Uterus (tissue), 2 donors: ENCODE measurements at regions not wholly inside any gene's neighbourhood (a gene's known extent, or its start where the extent isn't known, plus 50 kb on each side); places are given as distances from the start of the nearest gene placed in this dataset.

Experiments used
- POLR2A ChIP-seq, 2 donors: fragments of 450-650 bp; IDR thresholded peaks; one replicate each; pipeline ENCODE4 v1.6.1; 2016; ENCODE audit warnings: antibody characterized with exemption in 2 of 2, mild to moderate bottlenecking in 1 of 2, moderate library complexity in 1 of 2
- TF ChIP-seq, protein P1 (sequence below), 4 experiments: fragments of 200-600 bp in 2 of 4; fragments of 450-650 bp in 2 of 4; sonication (generic) in 2 of 4; IDR thresholded peaks; one replicate each; pipeline ENCODE4 v1.5.1; 2016 to 2019; ENCODE audit warnings: antibody characterized with exemption in 4 of 4, mild to moderate bottlenecking in 2 of 4, moderate library complexity in 1 of 4

DNA sequence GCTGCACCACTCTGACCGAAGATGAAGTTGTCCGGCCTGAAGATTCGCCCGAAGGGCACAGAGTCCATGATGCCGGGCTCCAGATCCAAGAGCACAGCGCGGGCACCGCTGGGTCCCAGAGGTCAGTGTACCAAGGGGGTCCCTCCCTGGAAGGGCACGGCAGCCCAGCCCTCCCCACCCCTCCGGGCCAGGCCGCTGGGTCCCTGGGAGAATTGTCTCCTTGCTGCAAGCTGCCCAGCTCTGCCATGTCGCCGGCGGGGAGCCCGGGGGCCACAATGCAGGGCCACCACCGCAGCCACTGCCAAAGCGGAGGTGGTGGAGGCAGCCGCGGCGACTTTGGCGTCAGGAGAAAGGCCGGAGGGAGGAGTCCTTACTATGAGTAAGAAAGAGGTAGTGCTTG, 189.5 kb upstream of the CYRIA start:
- TF ChIP-seq, protein P1, sequence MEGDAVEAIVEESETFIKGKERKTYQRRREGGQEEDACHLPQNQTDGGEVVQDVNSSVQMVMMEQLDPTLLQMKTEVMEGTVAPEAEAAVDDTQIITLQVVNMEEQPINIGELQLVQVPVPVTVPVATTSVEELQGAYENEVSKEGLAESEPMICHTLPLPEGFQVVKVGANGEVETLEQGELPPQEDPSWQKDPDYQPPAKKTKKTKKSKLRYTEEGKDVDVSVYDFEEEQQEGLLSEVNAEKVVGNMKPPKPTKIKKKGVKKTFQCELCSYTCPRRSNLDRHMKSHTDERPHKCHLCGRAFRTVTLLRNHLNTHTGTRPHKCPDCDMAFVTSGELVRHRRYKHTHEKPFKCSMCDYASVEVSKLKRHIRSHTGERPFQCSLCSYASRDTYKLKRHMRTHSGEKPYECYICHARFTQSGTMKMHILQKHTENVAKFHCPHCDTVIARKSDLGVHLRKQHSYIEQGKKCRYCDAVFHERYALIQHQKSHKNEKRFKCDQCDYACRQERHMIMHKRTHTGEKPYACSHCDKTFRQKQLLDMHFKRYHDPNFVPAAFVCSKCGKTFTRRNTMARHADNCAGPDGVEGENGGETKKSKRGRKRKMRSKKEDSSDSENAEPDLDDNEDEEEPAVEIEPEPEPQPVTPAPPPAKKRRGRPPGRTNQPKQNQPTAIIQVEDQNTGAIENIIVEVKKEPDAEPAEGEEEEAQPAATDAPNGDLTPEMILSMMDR (IDR thresholded peaks at IDR 0.05) = no peak
- TF ChIP-seq POLR2A (IDR thresholded peaks at IDR 0.05) = no peak
